GM23338 (cell line): ENCODE measurements at regions not wholly inside any gene's neighbourhood (a gene's known extent, or its start where the extent isn't known, plus 50 kb on each side); places are given as distances from the start of the nearest gene placed in this dataset.

Source experiments
- ATAC-seq: fragments of 200-7000 bp; cut with Tn5 transposase; 3 replicates; pipeline ENCODE4 v1.9.1; 2020
- DNase-seq: peaks from one replicate; pipeline ENCODE4 v3.0.0-alpha.2; 2015; ENCODE audit warnings: low spot score
- H2AFZ ChIP-seq: fragments of 200-600 bp; sonication (generic); 2 replicates; pipeline ENCODE4 v1.8.0; 2016; ENCODE audit warnings: antibody characterized with exemption, mild to moderate bottlenecking, moderate library complexity
- H3F3A ChIP-seq: fragments of 200-600 bp; sonication (generic); replicated peaks from 2 replicates; pipeline ENCODE4 v1.8.0; 2017; ENCODE audit warnings: antibody characterized with exemption, mixed run types, low read depth
- H3K27ac ChIP-seq: fragments of 200-600 bp; sonication (generic); 2 replicates; pipeline ENCODE4 v1.6.1; 2016; ENCODE audit warnings: low read depth
- H3K27me3 ChIP-seq: fragments of 200-600 bp; sonication (generic); 2 replicates; pipeline ENCODE4 v1.8.0; 2016; ENCODE audit warnings: mild to moderate bottlenecking, mixed run types, moderate library complexity; ENCODE audit not compliant: insufficient read depth
- H3K36me3 ChIP-seq: fragments of 200-600 bp; sonication (generic); 2 replicates; pipeline ENCODE4 v1.8.0; 2016; ENCODE audit warnings: mild to moderate bottlenecking; ENCODE audit not compliant: insufficient read depth
- H3K4me1 ChIP-seq: fragments of 200-600 bp; sonication (generic); 2 replicates; pipeline ENCODE4 v1.8.0; 2016; ENCODE audit warnings: mild to moderate bottlenecking, moderate library complexity; ENCODE audit not compliant: insufficient read depth
- H3K4me2 ChIP-seq: fragments of 200-600 bp; sonication (generic); 2 replicates; pipeline ENCODE4 v1.7.1; 2017; ENCODE audit warnings: mixed run types
- H3K4me3 ChIP-seq: fragments of 200-600 bp; sonication (generic); 2 replicates; pipeline ENCODE4 v1.6.1; 2016; ENCODE audit warnings: mixed run types
- H3K79me2 ChIP-seq: fragments of 200-600 bp; sonication (generic); replicated peaks from 2 replicates; pipeline ENCODE4 v1.8.0; 2017; ENCODE audit warnings: mild to moderate bottlenecking; ENCODE audit not compliant: insufficient read depth
- H3K9me2 ChIP-seq: fragments of 200-600 bp; sonication (generic); 2 replicates; pipeline ENCODE4 v1.8.0; 2017; ENCODE audit not compliant: insufficient read depth
- H4K20me1 ChIP-seq: fragments of 200-600 bp; sonication (generic); replicated peaks from 2 replicates; pipeline ENCODE4 v1.8.0; 2017; ENCODE audit warnings: mild to moderate bottlenecking; ENCODE audit not compliant: insufficient read depth
- H3K27ac Mint-ChIP-seq: 2 replicates; pipeline ENCODE4 v1.8.0; 2020; ENCODE audit warnings: inconsistent platforms, mild to moderate bottlenecking, moderate library complexity, mixed read lengths
- H3K27me3 Mint-ChIP-seq: 3 replicates; pipeline ENCODE4 v1.8.0; 2022; ENCODE audit warnings: low read depth, mild to moderate bottlenecking, moderate library complexity, mixed read lengths, inconsistent platforms; ENCODE audit not compliant: insufficient read depth, poor library complexity
- H3K36me3 Mint-ChIP-seq: 3 replicates; pipeline ENCODE4 v1.8.0; 2021; ENCODE audit warnings: low read depth, mild to moderate bottlenecking, inconsistent platforms, moderate library complexity, mixed read lengths
- H3K4me1 Mint-ChIP-seq: 3 replicates; pipeline ENCODE4 v1.8.0; 2020; ENCODE audit warnings: mild to moderate bottlenecking, inconsistent platforms, mixed read lengths
- H3K4me3 Mint-ChIP-seq: 3 replicates; pipeline ENCODE4 v1.8.0; 2021; ENCODE audit warnings: moderate library complexity, mild to moderate bottlenecking, inconsistent platforms, mixed read lengths
- H3K9me3 Mint-ChIP-seq: 3 replicates; pipeline ENCODE4 v1.8.0; 2020; ENCODE audit warnings: moderate library complexity, mild to moderate bottlenecking, inconsistent platforms, mixed read lengths
- ETS1 ChIP-seq: IDR thresholded peaks from 2 replicates; pipeline ENCODE4 v1.6.1; 2016; ENCODE audit warnings: antibody characterized with exemption
- EZH2 ChIP-seq: fragments of 200-600 bp; sonication (generic); IDR thresholded peaks from one replicate; pipeline ENCODE4 v1.8.0; 2017; ENCODE audit warnings: antibody characterized with exemption, mild to moderate bottlenecking, low read depth; ENCODE audit not compliant: unreplicated experiment
- JUNB ChIP-seq: IDR thresholded peaks from one replicate; pipeline ENCODE4 v1.6.1; 2016; ENCODE audit warnings: antibody characterized with exemption; ENCODE audit not compliant: unreplicated experiment
- POLR2AphosphoS5 ChIP-seq: IDR thresholded peaks from 2 replicates; pipeline ENCODE4 v1.6.1; 2016; ENCODE audit warnings: antibody characterized with exemption, low read depth
- ZNF114 ChIP-seq: fragments of 250-450 bp; sonication (Bioruptor Pico); IDR thresholded peaks from 2 replicates; pipeline ENCODE4 v1.5.0; 2020; ENCODE audit warnings: mild to moderate bottlenecking, moderate library complexity
- ZNF331 ChIP-seq: fragments of 250-450 bp; sonication (Bioruptor Pico); IDR thresholded peaks from 2 replicates; pipeline ENCODE4 v1.5.0; 2020; ENCODE audit warnings: low read depth, mild to moderate bottlenecking, moderate library complexity
- TF ChIP-seq, protein P1 (sequence below): IDR thresholded peaks from one replicate; pipeline ENCODE4 v1.6.1; 2018; ENCODE audit warnings: antibody characterized with exemption; ENCODE audit not compliant: unreplicated experiment
- TF ChIP-seq, protein P2 (sequence below), 2 experiments: fragments of 200-600 bp in 1 of 2; sonication (generic) in 1 of 2; conservative IDR thresholded peaks; 2 replicates each; pipeline versions ENCODE4 v1.5.1 to v1.6.1; 2016 to 2017; ENCODE audit warnings: antibody characterized with exemption in 2 of 2, low read depth in 2 of 2, mild to moderate bottlenecking in 2 of 2, moderate library complexity in 1 of 2

DNA sequence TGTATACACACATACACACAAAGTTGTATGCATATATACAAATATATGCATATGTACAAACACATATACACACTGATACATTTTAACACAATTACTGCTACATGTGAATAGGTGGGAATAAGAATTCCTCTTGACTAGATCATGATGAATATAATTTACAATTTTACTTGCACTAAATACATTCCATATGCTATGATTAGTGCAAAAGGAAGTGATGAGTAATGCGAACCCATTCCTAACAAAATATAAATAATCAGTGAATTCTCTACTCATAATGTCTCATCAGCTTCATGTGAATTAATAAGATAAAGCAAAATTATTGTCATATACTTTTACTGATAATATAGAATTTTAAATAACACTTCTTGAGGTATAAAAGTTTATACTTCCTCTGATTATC is 1077.3 kb upstream of the PCDH10 start (continued):
- TF ChIP-seq, protein P1, sequence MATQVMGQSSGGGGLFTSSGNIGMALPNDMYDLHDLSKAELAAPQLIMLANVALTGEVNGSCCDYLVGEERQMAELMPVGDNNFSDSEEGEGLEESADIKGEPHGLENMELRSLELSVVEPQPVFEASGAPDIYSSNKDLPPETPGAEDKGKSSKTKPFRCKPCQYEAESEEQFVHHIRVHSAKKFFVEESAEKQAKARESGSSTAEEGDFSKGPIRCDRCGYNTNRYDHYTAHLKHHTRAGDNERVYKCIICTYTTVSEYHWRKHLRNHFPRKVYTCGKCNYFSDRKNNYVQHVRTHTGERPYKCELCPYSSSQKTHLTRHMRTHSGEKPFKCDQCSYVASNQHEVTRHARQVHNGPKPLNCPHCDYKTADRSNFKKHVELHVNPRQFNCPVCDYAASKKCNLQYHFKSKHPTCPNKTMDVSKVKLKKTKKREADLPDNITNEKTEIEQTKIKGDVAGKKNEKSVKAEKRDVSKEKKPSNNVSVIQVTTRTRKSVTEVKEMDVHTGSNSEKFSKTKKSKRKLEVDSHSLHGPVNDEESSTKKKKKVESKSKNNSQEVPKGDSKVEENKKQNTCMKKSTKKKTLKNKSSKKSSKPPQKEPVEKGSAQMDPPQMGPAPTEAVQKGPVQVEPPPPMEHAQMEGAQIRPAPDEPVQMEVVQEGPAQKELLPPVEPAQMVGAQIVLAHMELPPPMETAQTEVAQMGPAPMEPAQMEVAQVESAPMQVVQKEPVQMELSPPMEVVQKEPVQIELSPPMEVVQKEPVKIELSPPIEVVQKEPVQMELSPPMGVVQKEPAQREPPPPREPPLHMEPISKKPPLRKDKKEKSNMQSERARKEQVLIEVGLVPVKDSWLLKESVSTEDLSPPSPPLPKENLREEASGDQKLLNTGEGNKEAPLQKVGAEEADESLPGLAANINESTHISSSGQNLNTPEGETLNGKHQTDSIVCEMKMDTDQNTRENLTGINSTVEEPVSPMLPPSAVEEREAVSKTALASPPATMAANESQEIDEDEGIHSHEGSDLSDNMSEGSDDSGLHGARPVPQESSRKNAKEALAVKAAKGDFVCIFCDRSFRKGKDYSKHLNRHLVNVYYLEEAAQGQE = no peak
- TF ChIP-seq EZH2 = no peak
- no peak for TF ChIP-seq ZNF114
- no peak for TF ChIP-seq POLR2AphosphoS5
- TF ChIP-seq ETS1 = no peak

DNA sequence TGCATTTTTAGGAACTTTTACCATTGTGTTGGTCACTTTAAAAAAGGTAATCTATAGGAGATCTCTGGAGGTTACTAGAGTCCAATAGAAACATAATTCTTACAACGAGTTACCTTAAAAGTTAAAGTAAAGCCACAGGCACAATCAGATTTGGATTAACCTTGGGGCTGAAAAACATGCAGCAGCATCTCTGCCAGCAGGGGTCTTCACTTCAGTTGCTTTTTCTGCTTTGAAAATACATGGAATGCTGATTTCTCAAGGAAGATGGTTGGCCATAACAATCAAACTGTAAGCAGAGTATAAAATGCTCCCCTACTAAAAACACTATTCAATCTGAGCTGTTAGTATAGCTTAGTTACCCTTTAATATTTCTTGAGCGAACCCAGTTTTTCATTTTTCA is 1072.3 kb upstream of the PCDH10 start:
- Histone ChIP-seq H3K4me3 (no peak overlapping the region), H3F3A (no peaks in the 10 kb centered on the region), H3K9me2 (no peaks in the 10 kb centered on the region), H3K79me2 (no peaks in the 10 kb centered on the region), H4K20me1 (no peaks in the 10 kb centered on the region), H3K27me3 (no peaks in the 10 kb centered on the region), H2AFZ (no peak overlapping the region), H3K36me3 (no peaks in the 10 kb centered on the region), H3K4me1 (no peaks in the 10 kb centered on the region), H3K4me2 (no peak overlapping the region), H3K27ac (no peak overlapping the region)
- H3K4me1 Mint-ChIP-seq = peaks cover 8% of the 10 kb centered on the region; the same call in 1 of the 3 replicates
- no peaks in the 10 kb centered on the region for H3K27me3 Mint-ChIP-seq
- no peaks in the 10 kb centered on the region for H3K36me3 Mint-ChIP-seq
- ATAC-seq (no peak), DNase-seq (peak; percentile 18)
- no peak for TF ChIP-seq ZNF331 (CRISPR knock-in tag)
- TF ChIP-seq ETS1 = no peak
- no peak for TF ChIP-seq EZH2
- TF ChIP-seq, protein P2, sequence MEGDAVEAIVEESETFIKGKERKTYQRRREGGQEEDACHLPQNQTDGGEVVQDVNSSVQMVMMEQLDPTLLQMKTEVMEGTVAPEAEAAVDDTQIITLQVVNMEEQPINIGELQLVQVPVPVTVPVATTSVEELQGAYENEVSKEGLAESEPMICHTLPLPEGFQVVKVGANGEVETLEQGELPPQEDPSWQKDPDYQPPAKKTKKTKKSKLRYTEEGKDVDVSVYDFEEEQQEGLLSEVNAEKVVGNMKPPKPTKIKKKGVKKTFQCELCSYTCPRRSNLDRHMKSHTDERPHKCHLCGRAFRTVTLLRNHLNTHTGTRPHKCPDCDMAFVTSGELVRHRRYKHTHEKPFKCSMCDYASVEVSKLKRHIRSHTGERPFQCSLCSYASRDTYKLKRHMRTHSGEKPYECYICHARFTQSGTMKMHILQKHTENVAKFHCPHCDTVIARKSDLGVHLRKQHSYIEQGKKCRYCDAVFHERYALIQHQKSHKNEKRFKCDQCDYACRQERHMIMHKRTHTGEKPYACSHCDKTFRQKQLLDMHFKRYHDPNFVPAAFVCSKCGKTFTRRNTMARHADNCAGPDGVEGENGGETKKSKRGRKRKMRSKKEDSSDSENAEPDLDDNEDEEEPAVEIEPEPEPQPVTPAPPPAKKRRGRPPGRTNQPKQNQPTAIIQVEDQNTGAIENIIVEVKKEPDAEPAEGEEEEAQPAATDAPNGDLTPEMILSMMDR (conservative IDR thresholded peaks at IDR 0.05; ENCODE audit: low read depth in 2 of 2) = peak; percentile 25 to 28; a peak in 3 of 4 replicates
- no peak for TF ChIP-seq POLR2AphosphoS5
- no peak for TF ChIP-seq JUNB
- H3K4me3 Mint-ChIP-seq = no peak overlapping the region
- no peak overlapping the region for H3K27ac Mint-ChIP-seq
- no peaks in the 10 kb centered on the region for H3K9me3 Mint-ChIP-seq
